ENCODE measurements at regions not wholly inside any gene's neighbourhood (a gene's known extent, or its start where the extent isn't known, plus 50 kb on each side); places are given as distances from the start of the nearest gene placed in this dataset.

GRCh38 chr5:54851449-54851848 lies 133.9 kb downstream of the ESM1 start:
- no peak for DNase-seq

GRCh38 chr5:54848581-54848980 lies 136.8 kb downstream of the ESM1 start:
- DNase-seq, result no peak

GRCh38 chr5:54845567-54845941 lies 139.8 kb downstream of the ESM1 start:
- DNase-seq, result no peak

- DNase-seq, result no peak
These were observed 140.4 kb downstream of the ESM1 start for GRCh38 chr5:54844905-54845566.

- no peak for DNase-seq
These were observed 141.1 kb downstream of the ESM1 start for GRCh38 chr5:54844266-54844665.

GRCh38 chr5:54841481-54841880 lies 143.9 kb downstream of the ESM1 start:
- no peak for DNase-seq

GRCh38 chr5:54838843-54839242 lies 146.6 kb downstream of the ESM1 start:
- no peak for DNase-seq

- DNase-seq, result no peak
These were observed 147.4 kb downstream of the ESM1 start for GRCh38 chr5:54837981-54838380.

GRCh38 chr5:54837093-54837492 lies 148.3 kb downstream of the ESM1 start:
- no peak for DNase-seq

- DNase-seq, result no peak
These were observed 149.7 kb downstream of the ESM1 start for GRCh38 chr5:54835647-54836046.

- DNase-seq, result no peak
These were observed 151.1 kb downstream of the ESM1 start for GRCh38 chr5:54834121-54834842.

GRCh38 chr5:54833590-54833989 lies 151.8 kb downstream of the ESM1 start:
- no peak for DNase-seq

- DNase-seq, result no peak
These were observed 152.5 kb downstream of the ESM1 start for GRCh38 chr5:54832858-54833257.

GRCh38 chr5:54832045-54832444 lies 153.3 kb downstream of the ESM1 start:
- DNase-seq, result no peak

GRCh38 chr5:54831233-54831632 lies 154.2 kb downstream of the ESM1 start:
- DNase-seq, result no peak

- no peak for DNase-seq
These were observed 155.5 kb downstream of the ESM1 start for GRCh38 chr5:54829676-54830535.

- no peak for DNase-seq
These were observed 156.3 kb downstream of the ESM1 start for GRCh38 chr5:54829102-54829501.

GRCh38 chr5:54828151-54828550 lies 157.2 kb downstream of the ESM1 start:
- no peak for DNase-seq

GRCh38 chr5:54825005-54825404 lies 160.4 kb downstream of the ESM1 start:
- no peak for DNase-seq

- no peak for DNase-seq
These were observed 162.4 kb downstream of the ESM1 start for GRCh38 chr5:54823006-54823405.

GRCh38 chr5:54822324-54822687 lies 163.1 kb downstream of the ESM1 start:
- DNase-seq, result no peak

GRCh38 chr5:54821445-54822323 lies 163.7 kb downstream of the ESM1 start:
- DNase-seq, result no peak

Data from stimulated activated CD4-positive, alpha-beta T cell treated with anti-CD3 and anti-CD28 coated beads, Interleukin-1b, Interleukin-23, amount 100 ng/mL, for 48 hours (primary cell).